Urinary bladder (tissue), 3 donors: ENCODE measurements at regions not wholly inside any gene's neighbourhood (a gene's known extent, or its start where the extent isn't known, plus 50 kb on each side); places are given as distances from the start of the nearest gene placed in this dataset.

Experiments
- DNase-seq: peaks from one replicate; pipeline ENCODE4 v3.0.0-alpha.2; 2015; ENCODE audit errors: extremely low spot score
- H3K27ac ChIP-seq: one replicate; pipeline ENCODE4 v1.5.1; 2013; ENCODE audit warnings: low read depth, mild to moderate bottlenecking, moderate library complexity
- H3K36me3 ChIP-seq: one replicate; pipeline ENCODE4 v1.6.1; 2013; ENCODE audit warnings: mild to moderate bottlenecking, moderate library complexity; ENCODE audit not compliant: insufficient read depth
- H3K4me1 ChIP-seq: one replicate; pipeline ENCODE4 v1.6.1; 2013; ENCODE audit warnings: mild to moderate bottlenecking, moderate library complexity; ENCODE audit not compliant: insufficient read depth
- H3K4me3 ChIP-seq: one replicate; pipeline ENCODE4 v1.5.1; 2013; ENCODE audit warnings: low read depth, low read length
- WGBS: extraction: QIAGEN DNeasy Blood & Tissue Kit; methylation state at CpG from one replicate; pipeline ENCODE4 v1.1.7; 2013; 5-methylcytosine and 5-hydroxymethylcytosine counted together
- donor health status: healthy with polysubstance abuse.
- donor health status: healthy.

GRCh38 chr16:31707743-31708335, 165.8 kb upstream of the ZNF267 start:
- Histone ChIP-seq H3K36me3 (peaks cover 5% of the 10 kb centered on the region), H3K4me3 (no peak overlapping the region), H3K4me1 (no peaks in the 10 kb centered on the region), H3K27ac (no peak overlapping the region)
- 94% methylated on average over 10 of the region's 10 CpGs for WGBS
- DNase-seq = no peak

- 82% methylated on average over 8 of the region's 8 CpGs for WGBS
- Histone ChIP-seq H3K4me1 (no peaks in the 10 kb centered on the region), H3K4me3 (no peak overlapping the region), H3K36me3 (peaks cover 5% of the 10 kb centered on the region), H3K27ac (no peak overlapping the region)
- no peak for DNase-seq
Measured at GRCh38 chr16:31708348-31708747, 165.3 kb upstream of the ZNF267 start.

- no peak overlapping the region for H3K4me3 ChIP-seq
- no peak for DNase-seq
- WGBS = 85% methylated on average over 9 of the region's 9 CpGs
- H3K36me3 ChIP-seq = peaks cover 5% of the 10 kb centered on the region
- H3K27ac ChIP-seq = no peak overlapping the region
- no peaks in the 10 kb centered on the region for H3K4me1 ChIP-seq
Measured at GRCh38 chr16:31709181-31709580, 164.4 kb upstream of the ZNF267 start.

- Histone ChIP-seq H3K4me1 (no peaks in the 10 kb centered on the region), H3K36me3 (peaks cover 5% of the 10 kb centered on the region), H3K27ac (no peak overlapping the region), H3K4me3 (no peak overlapping the region)
- WGBS = 91% methylated on average over 10 of the region's 10 CpGs
- DNase-seq = no peak
Measured at GRCh38 chr16:31710134-31710533, 163.5 kb upstream of the ZNF267 start.

- Histone ChIP-seq H3K4me1 (no peaks in the 10 kb centered on the region), H3K36me3 (peaks cover 1% of the 10 kb centered on the region), H3K27ac (no peak overlapping the region), H3K4me3 (no peak overlapping the region)
- WGBS = 76% methylated on average over 5 of the region's 5 CpGs
- no peak for DNase-seq
Measured at GRCh38 chr16:31710880-31711279, 162.7 kb upstream of the ZNF267 start.

GRCh38 chr16:31711344-31711845, 162.2 kb upstream of the ZNF267 start:
- no peak overlapping the region for H3K27ac ChIP-seq
- WGBS = 77% methylated on average over 7 of the region's 7 CpGs
- H3K36me3 ChIP-seq = no peaks in the 10 kb centered on the region
- no peak overlapping the region for H3K4me3 ChIP-seq
- no peak for DNase-seq
- no peaks in the 10 kb centered on the region for H3K4me1 ChIP-seq

GRCh38 chr16:31712064-31712540, 161.5 kb upstream of the ZNF267 start:
- 92% methylated on average over 8 of the region's 8 CpGs for WGBS
- DNase-seq = no peak
- Histone ChIP-seq H3K4me3 (no peak overlapping the region), H3K27ac (no peak overlapping the region), H3K36me3 (no peaks in the 10 kb centered on the region), H3K4me1 (no peaks in the 10 kb centered on the region)

GRCh38 chr16:31713071-31713944, 160.3 kb upstream of the ZNF267 start:
- H3K4me3 ChIP-seq = peak overlapping the region; percentile 80
- H3K36me3 ChIP-seq = no peaks in the 10 kb centered on the region
- H3K27ac ChIP-seq = peak overlapping the region; percentile 86
- DNase-seq = peak; percentile 90
- WGBS = under 1% methylated on average over 59 of the region's 59 CpGs
- no peaks in the 10 kb centered on the region for H3K4me1 ChIP-seq

GRCh38 chr16:31713945-31714902, 159.4 kb upstream of the ZNF267 start:
- no peak overlapping the region for H3K27ac ChIP-seq
- H3K4me3 ChIP-seq = peak overlapping the region; percentile 80
- H3K36me3 ChIP-seq = no peaks in the 10 kb centered on the region
- WGBS = 48% methylated on average over 12 of the region's 12 CpGs
- no peak for DNase-seq
- H3K4me1 ChIP-seq = no peaks in the 10 kb centered on the region

GRCh38 chr16:31714903-31715504, 158.6 kb upstream of the ZNF267 start:
- Histone ChIP-seq H3K4me3 (no peak overlapping the region), H3K4me1 (no peaks in the 10 kb centered on the region)
- 80% methylated on average over 2 of the region's 2 CpGs for WGBS

GRCh38 chr16:31715915-31716314, 157.7 kb upstream of the ZNF267 start:
- 97% methylated on average over 4 of the region's 4 CpGs for WGBS
- Histone ChIP-seq H3K4me3 (no peak overlapping the region), H3K36me3 (no peaks in the 10 kb centered on the region), H3K27ac (no peak overlapping the region), H3K4me1 (no peaks in the 10 kb centered on the region)
- DNase-seq = no peak

More at GRCh38 chr16:31714903-31715504, 158.6 kb upstream of the ZNF267 start:
- Histone ChIP-seq H3K36me3 (no peaks in the 10 kb centered on the region), H3K27ac (no peak overlapping the region)
- no peak for DNase-seq

GRCh38 chr16:31718998-31719397, 154.6 kb upstream of the ZNF267 start:
- H3K4me3 ChIP-seq = no peak overlapping the region

GRCh38 chr16:31727553-31727952, 146.1 kb upstream of the ZNF267 start:
- peaks cover 5% of the 10 kb centered on the region for H3K36me3 ChIP-seq

More at GRCh38 chr16:31718998-31719397, 154.6 kb upstream of the ZNF267 start:
- Histone ChIP-seq H3K27ac (no peak overlapping the region), H3K4me1 (no peaks in the 10 kb centered on the region), H3K36me3 (peaks cover 3% of the 10 kb centered on the region)
- WGBS = 44% methylated on average over 4 of the region's 4 CpGs
- DNase-seq = no peak

More at GRCh38 chr16:31727553-31727952, 146.1 kb upstream of the ZNF267 start:
- Histone ChIP-seq H3K4me1 (no peaks in the 10 kb centered on the region), H3K4me3 (no peak overlapping the region), H3K27ac (no peak overlapping the region)
- DNase-seq = no peak
